IPS DF 19.7 (cell line): ENCODE measurements at regions not wholly inside any gene's neighbourhood (a gene's known extent, or its start where the extent isn't known, plus 50 kb on each side); places are given as distances from the start of the nearest gene placed in this dataset.
"Not testable (repeated sequence)": the region's sequence is repeated elsewhere in the genome, so short reads cannot be mapped to it uniquely, and the experiment has no call there.

ENCODE experiments used
- DNase-seq: peaks from one replicate; pipeline ENCODE4 v3.0.0-alpha.2; 2013; ENCODE audit warnings: low read depth, low spot score

DNA sequence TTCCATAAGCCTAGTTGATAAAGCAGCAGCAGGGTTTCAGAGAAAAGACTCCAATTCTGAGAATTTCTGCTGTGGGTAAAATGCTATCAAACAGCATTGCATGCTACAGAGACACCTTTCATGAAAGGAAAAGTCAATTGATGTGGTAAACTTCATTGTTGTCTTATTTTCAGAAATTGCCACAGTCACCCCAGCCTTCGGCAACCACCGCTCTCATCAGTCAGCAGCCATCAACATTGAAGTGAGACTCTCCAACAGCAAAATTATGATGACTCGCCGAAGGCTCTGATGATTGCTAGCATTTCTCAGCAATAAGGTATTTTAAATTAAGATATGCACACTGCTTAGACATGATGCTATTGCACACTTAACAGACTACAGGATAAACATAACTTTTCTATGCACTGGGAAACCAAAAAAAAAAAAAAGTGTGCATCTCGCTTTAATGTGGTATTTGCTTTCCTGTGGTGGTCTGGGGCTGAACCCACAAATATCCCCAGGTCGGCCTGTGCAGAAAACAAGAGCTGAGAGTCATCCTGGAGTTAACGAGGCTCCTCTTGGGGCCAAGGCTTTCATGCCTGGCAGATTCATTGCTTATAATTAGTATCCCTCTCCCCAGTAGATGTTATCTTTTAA lies 192.1 kb downstream of the CTTN start:
- no peak for DNase-seq

DNA sequence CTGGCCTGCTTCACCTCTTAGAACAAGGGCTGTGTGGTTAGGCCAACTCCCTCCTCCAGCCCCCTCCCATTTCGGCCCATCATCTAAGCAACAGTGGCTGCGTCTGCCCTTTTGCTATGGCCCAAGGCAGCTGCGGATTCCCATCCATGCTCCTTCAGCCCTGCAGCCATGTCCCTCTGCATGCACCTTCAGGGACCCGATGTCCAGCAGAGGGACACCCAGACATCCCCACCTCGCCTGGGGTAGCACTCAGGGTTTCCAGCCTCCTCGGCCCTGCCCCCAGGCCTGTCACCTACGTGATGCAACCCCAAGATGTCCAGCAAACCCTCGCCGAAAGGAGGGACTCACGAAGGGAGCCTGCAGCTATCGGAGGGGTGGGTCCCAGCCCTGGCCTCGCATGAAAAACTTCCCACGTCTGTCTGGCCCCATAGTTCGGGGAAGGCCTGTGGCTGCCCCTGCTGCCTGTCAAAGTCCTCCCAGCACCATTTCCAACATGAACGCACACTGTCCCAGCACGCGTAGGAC lies 194.4 kb downstream of the CTTN start:
- DNase-seq = no peak

- DNase-seq = no peak
These were observed 195.2 kb downstream of the CTTN start for GRCh38 chr11:70593446-70593983.

GRCh38 chr11:70594031-70594430 lies 195.7 kb downstream of the CTTN start:
- DNase-seq = no peak

DNA sequence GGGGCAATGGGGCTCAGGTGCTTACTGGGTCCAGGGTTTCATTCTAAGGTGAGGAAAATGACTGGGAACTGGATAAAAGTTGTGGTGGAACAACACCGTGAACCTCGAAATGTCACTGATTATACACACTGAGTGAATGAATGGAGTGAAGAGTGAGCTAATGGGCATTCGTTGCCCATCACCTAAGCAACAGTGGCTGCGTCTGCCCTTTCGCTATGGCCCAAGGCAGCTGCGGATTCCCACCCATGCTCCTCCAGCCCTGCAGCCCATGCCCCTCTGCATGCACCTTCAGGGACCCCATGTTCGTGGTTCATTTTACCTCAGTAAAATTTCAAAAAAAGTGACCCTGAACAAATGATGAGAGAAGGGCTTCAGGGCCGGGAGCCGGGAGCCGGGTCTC lies 196.3 kb downstream of the CTTN start:
- DNase-seq = no peak

- DNase-seq = no peak
These were observed 196.7 kb downstream of the CTTN start for GRCh38 chr11:70595016-70595415.

DNA sequence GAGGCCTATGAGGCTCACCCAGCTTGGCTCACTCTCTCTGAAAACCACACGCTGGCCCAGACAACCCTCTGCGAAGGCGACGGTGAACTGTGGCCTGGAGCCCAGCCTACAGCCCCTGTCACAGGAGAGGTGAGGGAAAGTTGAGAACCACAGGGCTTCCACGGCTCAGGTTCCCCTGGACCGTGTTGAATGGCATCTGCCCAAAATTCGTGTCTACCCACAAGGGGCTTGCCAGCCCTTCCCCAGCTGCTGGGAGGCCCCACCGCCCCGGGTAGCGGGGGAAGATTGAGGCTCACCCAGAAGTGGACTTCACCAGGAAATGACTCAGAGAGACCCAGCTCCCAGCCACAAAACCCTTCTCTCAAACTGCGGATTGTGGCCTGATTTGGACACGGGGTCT lies 197.1 kb downstream of the CTTN start:
- DNase-seq = no peak

DNA sequence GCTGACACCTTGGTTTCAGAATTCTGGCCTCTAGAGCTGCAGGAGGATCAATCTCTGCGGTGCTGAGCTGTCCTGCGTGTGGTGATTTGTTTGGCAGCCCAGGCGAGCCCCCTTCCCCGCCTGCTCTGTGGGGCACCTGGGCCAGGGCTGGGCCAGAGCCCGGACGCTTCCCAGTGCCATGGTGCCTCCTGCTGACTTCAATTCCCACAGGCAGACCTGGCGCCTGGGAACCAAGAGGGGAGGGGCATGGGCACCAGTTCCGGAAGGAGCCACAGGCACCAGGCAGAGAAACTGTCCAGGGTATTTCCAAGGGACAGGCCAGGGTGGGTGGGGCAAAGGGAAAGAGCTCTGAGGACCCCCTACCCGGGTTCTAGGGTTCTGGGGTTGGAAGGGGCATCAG lies 197.8 kb downstream of the CTTN start:
- DNase-seq = no peak

DNA sequence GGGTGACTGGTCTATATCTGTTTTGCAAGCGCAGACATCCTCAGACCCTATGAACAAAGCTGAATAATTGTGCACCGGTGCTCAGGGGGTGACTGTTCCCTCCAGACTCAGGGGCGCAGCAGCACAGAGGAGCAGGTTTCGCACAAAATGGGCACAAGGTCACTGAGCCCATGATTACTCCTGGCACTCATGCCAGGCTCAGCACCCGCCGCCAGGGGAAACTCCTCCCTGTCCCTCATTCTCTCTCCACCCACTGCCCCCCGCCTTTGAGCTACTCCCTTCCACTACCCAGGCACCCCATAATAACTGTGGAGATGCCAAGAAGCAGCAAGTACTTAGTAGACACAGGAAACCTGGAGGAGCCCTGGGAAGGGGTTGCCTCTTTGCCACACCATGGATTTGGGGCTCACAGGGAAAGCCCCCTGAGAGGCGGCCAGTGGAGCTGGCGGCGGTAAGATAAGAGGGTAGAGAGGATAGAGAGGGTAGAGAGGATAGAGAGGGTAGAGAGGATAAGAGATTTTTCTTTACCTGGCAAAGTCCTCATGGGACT lies 198.8 kb downstream of the CTTN start:
- DNase-seq = no peak

GRCh38 chr11:70597751-70598625 lies 199.7 kb downstream of the CTTN start:
- DNase-seq = no peak

DNA sequence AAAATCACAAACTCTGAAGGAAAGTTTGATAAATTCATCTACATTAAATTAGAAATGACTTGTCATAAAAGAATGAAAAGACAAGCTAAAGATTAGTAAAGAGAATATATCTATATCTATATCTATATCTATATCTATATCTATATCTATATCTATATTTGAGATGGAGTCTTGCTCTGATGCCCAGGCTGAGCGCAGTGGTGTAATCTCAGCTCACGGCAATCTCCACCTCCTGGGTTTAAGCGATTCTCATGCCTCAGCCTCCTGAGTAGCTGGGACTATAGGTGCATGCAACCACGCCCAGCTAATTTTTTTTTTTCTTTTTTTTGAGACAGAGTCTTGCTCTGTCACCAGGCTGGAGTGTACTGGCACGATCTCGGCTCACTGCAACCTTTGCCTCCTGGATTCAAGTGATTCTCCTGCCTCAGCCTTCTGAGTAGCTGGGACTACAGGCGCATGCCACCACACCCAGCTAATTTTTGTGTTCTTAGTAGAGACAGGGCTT lies 202.6 kb downstream of the CTTN start:
- DNase-seq = not testable (repeated sequence)

GRCh38 chr11:70601861-70602538 lies 203.7 kb downstream of the CTTN start:
- DNase-seq = no peak

DNA sequence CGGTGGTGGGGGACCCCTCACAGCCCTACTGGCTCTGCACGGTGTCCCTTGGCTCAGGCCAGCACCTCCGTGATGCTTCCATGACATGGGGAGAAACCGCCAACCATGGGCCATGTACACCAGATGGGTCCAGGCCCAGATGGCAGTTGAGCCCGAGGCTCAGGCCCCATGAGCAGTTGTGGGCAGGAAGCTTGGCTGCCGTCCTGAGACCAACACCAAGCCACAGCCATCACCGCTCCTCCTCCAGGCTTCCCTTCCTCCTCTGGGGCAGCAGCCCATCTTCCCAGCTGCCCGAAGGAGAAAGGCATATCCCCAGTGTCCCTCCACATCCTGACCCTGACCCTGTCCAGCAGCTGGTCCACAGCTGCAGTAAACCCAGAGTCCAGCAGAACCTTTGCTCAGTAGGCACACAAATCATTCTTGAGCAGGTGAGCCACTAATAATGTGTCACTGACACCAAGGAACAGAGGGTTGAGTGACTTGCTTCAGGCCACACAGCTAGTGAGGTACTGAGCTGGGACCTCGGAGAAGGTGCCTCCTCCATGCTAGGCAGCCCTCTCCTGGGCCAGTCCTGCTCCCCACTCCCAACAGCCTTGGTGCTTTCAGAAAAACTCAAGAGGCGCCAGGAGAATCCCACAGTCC lies 204.9 kb downstream of the CTTN start:
- no peak for DNase-seq

DNA sequence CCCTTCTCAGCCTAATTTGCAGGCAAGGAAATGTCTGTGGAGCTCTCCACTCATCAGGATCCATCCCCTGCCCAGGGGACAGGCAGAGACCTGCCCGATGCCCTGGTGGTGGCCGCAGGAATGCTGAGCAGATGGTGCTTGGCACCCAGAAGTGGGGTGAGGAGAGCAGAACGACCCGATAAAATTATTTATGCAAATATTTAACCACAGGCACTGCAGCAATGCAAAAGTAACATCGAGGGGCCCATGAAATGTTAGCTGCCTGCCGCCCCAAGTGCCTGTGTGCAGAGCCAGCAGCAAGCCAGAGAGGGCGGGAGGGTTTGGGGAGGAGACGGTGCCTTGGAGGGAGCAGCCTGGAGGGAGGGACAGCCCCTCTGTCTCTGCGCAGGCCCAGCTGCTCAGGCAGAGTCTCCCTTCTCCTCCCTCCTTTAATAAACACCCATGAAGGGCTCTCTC lies 205.5 kb downstream of the CTTN start:
- DNase-seq = no peak

- no peak for DNase-seq
These were observed 205.9 kb downstream of the CTTN start for GRCh38 chr11:70604221-70604620.

GRCh38 chr11:70604630-70605467 lies 206.5 kb downstream of the CTTN start:
- DNase-seq = no peak

DNA sequence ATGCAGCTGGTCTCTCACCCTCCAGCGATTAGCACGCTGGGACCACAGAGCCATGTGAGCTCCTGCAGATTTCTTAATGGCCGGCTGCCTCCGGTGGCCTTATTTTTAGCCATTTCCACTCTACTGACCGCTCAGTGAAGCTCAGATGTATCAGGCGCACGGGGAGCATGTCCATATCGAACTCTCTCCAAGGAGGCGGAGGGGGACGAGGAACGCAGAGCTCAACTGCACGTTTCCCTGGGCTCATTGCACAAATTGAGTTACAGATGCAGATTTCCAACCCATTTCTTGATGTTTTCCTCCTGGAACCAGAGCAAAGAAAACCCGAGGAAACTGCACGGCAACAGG lies 207.1 kb downstream of the CTTN start:
- DNase-seq = no peak

DNA sequence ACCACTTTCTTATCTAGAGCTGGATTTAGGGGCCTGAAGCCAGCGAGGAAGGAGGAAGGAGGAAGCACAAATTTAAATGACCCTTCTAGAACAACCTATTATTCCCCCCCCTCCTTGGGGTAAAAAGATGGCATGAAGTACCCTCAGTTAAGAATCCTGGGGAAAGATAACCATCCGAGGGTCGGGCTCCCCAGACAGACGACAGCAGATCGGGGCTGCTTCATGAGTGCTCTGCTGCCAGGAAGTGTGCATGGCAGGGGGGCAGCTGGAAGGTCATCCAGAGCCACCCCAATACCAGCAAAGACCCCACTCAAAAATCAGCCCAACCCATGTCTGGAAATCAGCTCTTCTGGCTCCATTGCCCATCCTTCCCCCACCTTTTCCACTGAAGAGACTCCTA lies 207.5 kb downstream of the CTTN start:
- no peak for DNase-seq

DNA sequence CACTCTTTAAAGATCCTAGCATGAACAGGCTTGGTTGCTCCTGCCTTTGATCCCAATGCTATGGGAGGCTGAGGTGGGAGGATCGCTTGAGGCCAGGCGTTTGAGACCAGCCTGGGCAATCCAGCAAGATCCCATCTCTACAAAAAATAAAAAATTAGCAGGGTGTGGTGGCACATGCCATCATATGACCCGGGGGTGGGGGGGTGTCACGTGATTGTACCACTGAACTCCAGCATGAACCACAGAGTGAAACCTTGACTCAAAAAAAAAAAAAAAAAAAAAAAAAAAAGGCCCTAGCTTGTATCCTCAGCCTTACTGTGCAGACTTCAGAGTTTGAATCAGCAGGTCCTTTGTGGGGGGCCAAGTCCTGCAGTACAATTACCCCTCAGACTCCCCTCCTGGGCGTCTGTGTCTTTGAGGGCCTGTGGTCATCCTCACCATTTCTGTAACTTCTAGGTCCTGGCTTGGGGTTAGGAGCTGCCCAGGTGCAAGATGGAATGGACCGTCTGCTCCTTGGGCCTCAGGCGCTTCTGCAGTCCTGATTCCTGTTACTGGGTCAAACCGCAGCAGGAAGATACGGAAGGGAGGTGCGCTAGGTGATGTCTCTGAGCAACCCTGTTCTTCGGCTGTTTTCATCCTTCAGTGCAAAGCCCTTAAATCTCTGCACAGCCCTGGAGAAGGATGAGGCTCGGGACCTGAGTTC lies 208.1 kb downstream of the CTTN start:
- no peak for DNase-seq

DNA sequence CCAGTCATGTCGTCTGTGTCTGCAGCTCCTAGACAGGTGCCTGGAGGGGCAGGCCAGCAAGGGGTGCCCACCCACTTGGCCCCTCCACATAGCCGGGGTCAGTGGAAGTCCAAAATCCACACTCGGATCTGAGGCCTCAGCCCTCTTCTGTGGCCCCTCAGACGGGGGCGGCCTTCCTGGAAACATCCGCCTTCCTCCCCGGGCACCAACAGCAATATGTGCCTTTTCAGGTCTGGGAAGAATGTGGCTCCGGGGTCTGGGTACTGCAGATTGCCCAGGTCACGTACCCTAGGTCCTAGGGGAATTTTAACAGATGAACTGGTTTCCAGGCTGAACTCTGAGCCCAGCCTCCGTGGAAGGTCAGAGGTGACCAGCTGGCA lies 208.6 kb downstream of the CTTN start:
- DNase-seq = no peak
